H1 (cell line): ENCODE measurements at regions not wholly inside any gene's neighbourhood (a gene's known extent, or its start where the extent isn't known, plus 50 kb on each side); places are given as distances from the start of the nearest gene placed in this dataset.

ENCODE experiments used
- CTCF ChIA-PET: fragments of 300-600 bp; sonication (Branson Sonifier 250); formaldehyde crosslinking; loops from one replicate; lab custom pipeline; 2021; ENCODE audit not compliant: partially characterized antibody; lab: Charles Lee
- POLR2A ChIA-PET: fragments of 300-600 bp; sonication (Branson Sonifier 250); formaldehyde crosslinking; loops from one replicate; lab custom pipeline; 2021; ENCODE audit warnings: inconsistent platforms; ENCODE audit not compliant: partially characterized antibody; lab: Charles Lee
- DNase-seq, 2 experiments: peaks; one replicate each; pipeline versions ENCODE4 v3.0.0 to v3.0.0-alpha.2; 2010 to 2022; ENCODE audit warnings: low spot score in 2 of 2, low read depth in 1 of 2, mixed read lengths in 1 of 2
- FAIRE-seq: peaks from 2 replicates; lab custom pipeline; 2011; peaks lifted over from hg19 to GRCh38; lab: Jason Lieb, UNC
- H2AFZ ChIP-seq: 2 replicates; pipeline ENCODE4 v1.8.1; 2012; ENCODE audit warnings: low read length, inconsistent platforms
- H2AK5ac ChIP-seq: 2 replicates; pipeline ENCODE4 v1.6.1; 2013; ENCODE audit warnings: low read depth, low read length
- H2BK120ac ChIP-seq: replicated peaks from 2 replicates; pipeline ENCODE3; 2013; ENCODE audit warnings: low read depth, low read length, inconsistent platforms
- H2BK12ac ChIP-seq: 2 replicates; pipeline ENCODE4 v1.6.1; 2013; ENCODE audit warnings: low read depth, low read length
- H2BK15ac ChIP-seq: 2 replicates; pipeline ENCODE4 v1.6.1; 2013; ENCODE audit warnings: low read length
- H2BK20ac ChIP-seq: 2 replicates; pipeline ENCODE4 v1.6.1; 2013; ENCODE audit warnings: low read length
- H2BK5ac ChIP-seq: 2 replicates; pipeline ENCODE4 v1.6.1; 2013; ENCODE audit warnings: low read depth, low read length
- H3K14ac ChIP-seq: 2 replicates; pipeline ENCODE4 v1.6.1; 2013; ENCODE audit warnings: inconsistent platforms; ENCODE audit not compliant: insufficient read length
- H3K18ac ChIP-seq: 2 replicates; pipeline ENCODE4 v1.6.1; 2013; ENCODE audit warnings: low read length; ENCODE audit errors: extremely low read depth
- H3K23ac ChIP-seq: 2 replicates; pipeline ENCODE4 v1.6.1; 2013; ENCODE audit warnings: inconsistent platforms; ENCODE audit not compliant: insufficient read length
- H3K23me2 ChIP-seq: 2 replicates; pipeline ENCODE4 v1.6.1; 2013; ENCODE audit warnings: low read depth, low read length
- H3K27ac ChIP-seq: 2 replicates; pipeline ENCODE4 v1.6.1; 2011; ENCODE audit warnings: low read depth, low read length, inconsistent platforms
- H3K27me3 ChIP-seq, 4 experiments: replicated peaks in 1 of 4; 1 replicate in 1 of 4; 2 replicates in 3 of 4; pipeline versions ENCODE4 v1.6.1 to v1.8.1; 2011 to 2013; ENCODE audit warnings: low read length in 3 of 4, mild to moderate bottlenecking in 3 of 4, inconsistent platforms in 2 of 4, mixed read lengths in 2 of 4, moderate library complexity in 1 of 4; ENCODE audit not compliant: control insufficient read depth in 3 of 4, insufficient read depth in 3 of 4; ENCODE audit errors: extremely low read depth in 1 of 4
- H3K36me3 ChIP-seq, 4 experiments: 2 replicates each; pipeline versions ENCODE4 v1.6.1 to v1.8.1; 2011 to 2013; ENCODE audit warnings: mild to moderate bottlenecking in 4 of 4, low read length in 3 of 4, moderate library complexity in 2 of 4, control low read depth in 1 of 4, inconsistent platforms in 1 of 4; ENCODE audit not compliant: insufficient read depth in 4 of 4, control insufficient read depth in 2 of 4
- H3K4ac ChIP-seq: replicated peaks from 2 replicates; pipeline ENCODE3; 2013; ENCODE audit warnings: low read length, low read depth, mixed read lengths, inconsistent platforms; ENCODE audit not compliant: insufficient read length
- H3K4me1 ChIP-seq, 4 experiments: replicated peaks in 1 of 4; 1 replicate in 1 of 4; 2 replicates in 3 of 4; pipeline versions ENCODE4 v1.6.1 to v1.8.1; 2011 to 2013; ENCODE audit warnings: low read length in 3 of 4, inconsistent platforms in 2 of 4, mixed read lengths in 1 of 4; ENCODE audit not compliant: insufficient read depth in 4 of 4, control insufficient read depth in 3 of 4
- H3K4me2 ChIP-seq, 2 experiments: 2 replicates each; pipeline versions ENCODE4 v1.6.1 to v1.8.1; 2011 to 2013; ENCODE audit warnings: low read depth in 2 of 2, low read length in 2 of 2, control low read depth in 1 of 2, inconsistent platforms in 1 of 2, mild to moderate bottlenecking in 1 of 2; ENCODE audit not compliant: insufficient read depth in 1 of 2
- H3K4me3 ChIP-seq, 4 experiments: fragments of 200-600, 300-600 bp in 1 of 4; sonication (generic), shearing (Covaris generic), sonication (Bioruptor Twin) in 1 of 4; 2 replicates each; pipeline versions ENCODE4 v1.5.1 to v1.8.1; 2011 to 2016; ENCODE audit warnings: low read length in 4 of 4, low read depth in 3 of 4, control low read depth in 2 of 4, inconsistent platforms in 2 of 4, mild to moderate bottlenecking in 2 of 4, mixed read lengths in 1 of 4, moderate library complexity in 1 of 4; ENCODE audit not compliant: insufficient read depth in 2 of 4; ENCODE audit errors: extremely low read depth in 1 of 4
- H3K56ac ChIP-seq: replicated peaks from 2 replicates; pipeline ENCODE3; 2013; ENCODE audit warnings: low read depth, mild to moderate bottlenecking, mixed read lengths, low read length, inconsistent platforms; ENCODE audit not compliant: insufficient read length
- H3K79me1 ChIP-seq: 2 replicates; pipeline ENCODE4 v1.6.1; 2013; ENCODE audit warnings: low read depth, low read length, control low read depth
- H3K79me2 ChIP-seq, 2 experiments: 2 replicates each; pipeline versions ENCODE4 v1.6.1 to v1.8.1; 2012 to 2013; ENCODE audit warnings: low read length in 2 of 2, mild to moderate bottlenecking in 2 of 2, inconsistent platforms in 1 of 2; ENCODE audit not compliant: insufficient read depth in 2 of 2, control insufficient read depth in 1 of 2
- H3K9ac ChIP-seq, 4 experiments: replicated peaks in 1 of 4; 1 replicate in 1 of 4; 2 replicates in 3 of 4; pipeline versions ENCODE4 v1.6.1 to v1.8.1; 2011 to 2013; ENCODE audit warnings: low read depth in 3 of 4, low read length in 3 of 4, control low read depth in 2 of 4, mild to moderate bottlenecking in 2 of 4, moderate library complexity in 2 of 4, inconsistent platforms in 1 of 4; ENCODE audit errors: extremely low read depth in 1 of 4
- H3K9me3 ChIP-seq, 2 experiments: 2 replicates each; pipeline versions ENCODE4 v1.6.1 to v1.8.1; 2012 to 2013; ENCODE audit warnings: mild to moderate bottlenecking in 2 of 2, moderate library complexity in 2 of 2, control low read depth in 1 of 2, inconsistent platforms in 1 of 2, low read depth in 1 of 2, low read length in 1 of 2, mixed read lengths in 1 of 2; ENCODE audit not compliant: insufficient read depth in 2 of 2
- H4K20me1 ChIP-seq, 2 experiments: replicated peaks in 1 of 2; 2 replicates each; pipeline versions ENCODE3 to v1.8.1; 2011 to 2013; ENCODE audit warnings: inconsistent platforms in 2 of 2, low read length in 2 of 2, mild to moderate bottlenecking in 1 of 2; ENCODE audit not compliant: insufficient read depth in 2 of 2, control insufficient read depth in 1 of 2
- H4K5ac ChIP-seq: 2 replicates; pipeline ENCODE4 v1.6.1; 2013; ENCODE audit warnings: low read length, low read depth, mixed read lengths, inconsistent platforms; ENCODE audit not compliant: insufficient read length
- H4K8ac ChIP-seq: 2 replicates; pipeline ENCODE4 v1.8.0; 2013; ENCODE audit warnings: mild to moderate bottlenecking, moderate library complexity, low read length, inconsistent platforms; ENCODE audit not compliant: insufficient read depth; ENCODE audit errors: extremely low read depth
- H4K91ac ChIP-seq: replicated peaks from 2 replicates; pipeline ENCODE3; 2013; ENCODE audit warnings: low read length, mixed read lengths, inconsistent platforms; ENCODE audit not compliant: insufficient read length
- ASH2L ChIP-seq: fragments of 200-600, 300-600 bp; sonication (generic); IDR thresholded peaks from one replicate; pipeline ENCODE4 v1.7.1; 2017; ENCODE audit warnings: low read length
- CEBPB ChIP-seq: IDR thresholded peaks from 2 replicates; pipeline ENCODE4 v1.6.1; 2012; ENCODE audit warnings: low read depth, low read length
- CHD1 ChIP-seq: IDR thresholded peaks from 2 replicates; pipeline ENCODE4 v1.6.1; 2012; ENCODE audit warnings: low read depth, low read length, improper control_type of control experiment
- CHD2 ChIP-seq: IDR thresholded peaks from 2 replicates; pipeline ENCODE4 v1.6.1; 2012; ENCODE audit warnings: low read length, improper control_type of control experiment
- FOSL1 ChIP-seq: IDR thresholded peaks from 2 replicates; pipeline ENCODE4 v1.6.1; 2011; ENCODE audit warnings: mild to moderate bottlenecking, low read depth, low read length, moderate library complexity; ENCODE audit not compliant: insufficient read depth
- JUND ChIP-seq: IDR thresholded peaks from 2 replicates; pipeline ENCODE4 v1.6.1; 2011; ENCODE audit warnings: mild to moderate bottlenecking, improper control_type of control experiment, low read length
- KDM4A ChIP-seq: IDR thresholded peaks from one replicate; pipeline ENCODE4 v1.7.1; 2012; ENCODE audit warnings: low read depth, mild to moderate bottlenecking, moderate library complexity, low read length, inconsistent platforms; ENCODE audit not compliant: severe bottlenecking
- KDM5A ChIP-seq: fragments of 200-600 bp; IDR thresholded peaks from 2 replicates; pipeline ENCODE4 v1.7.1; 2012; ENCODE audit warnings: mild to moderate bottlenecking, low read length, inconsistent platforms, mixed read lengths
- MAFK ChIP-seq: IDR thresholded peaks from 2 replicates; pipeline ENCODE4 v1.6.1; 2012; ENCODE audit warnings: low read depth, mild to moderate bottlenecking, improper control_type of control experiment, low read length
- MAX ChIP-seq: IDR thresholded peaks from 2 replicates; pipeline ENCODE4 v1.6.1; 2012; ENCODE audit warnings: inconsistent platforms
- NRF1 ChIP-seq: IDR thresholded peaks from 2 replicates; pipeline ENCODE4 v1.6.1; 2011; ENCODE audit warnings: mild to moderate bottlenecking, low read depth, low read length, improper control_type of control experiment
- POLR2AphosphoS5 ChIP-seq: IDR thresholded peaks from 2 replicates; pipeline ENCODE4 v1.6.1; 2011; ENCODE audit warnings: low read depth, low read length
- RFX5 ChIP-seq: IDR thresholded peaks from 2 replicates; pipeline ENCODE4 v1.6.1; 2011; ENCODE audit warnings: low read depth, low read length, improper control_type of control experiment, borderline replicate concordance
- SIN3A ChIP-seq, 2 experiments: IDR thresholded peaks in 1 of 2; conservative IDR thresholded peaks in 1 of 2; 2 replicates each; pipeline ENCODE4 v1.6.1; 2011 to 2012; ENCODE audit warnings: low read length in 2 of 2, improper control_type of control experiment in 1 of 2, low read depth in 1 of 2, mild to moderate bottlenecking in 1 of 2
- SIRT6 ChIP-seq: IDR thresholded peaks from one replicate; pipeline ENCODE4 v1.7.1; 2012; ENCODE audit warnings: low read length, inconsistent platforms
- SRF ChIP-seq: IDR thresholded peaks from 2 replicates; pipeline ENCODE4 v1.6.1; 2011; ENCODE audit warnings: mild to moderate bottlenecking, low read depth, low read length, moderate library complexity
- TEAD4 ChIP-seq: IDR thresholded peaks from 2 replicates; pipeline ENCODE4 v1.6.1; 2012; ENCODE audit warnings: low read depth, low read length, inconsistent platforms, mixed read lengths
- WGBS, 2 experiments: shearing (Covaris generic) in 1 of 2; methylation state at CpG; one replicate each; pipeline versions ENCODE4 v1.1.6 to v1.1.7; 2013 to 2015; ENCODE audit warnings: low lambda C conversion rate in 2 of 2, mixed read lengths in 2 of 2, inconsistent platforms in 1 of 2, low coverage in 1 of 2, missing lambda C conversion rate in 1 of 2; ENCODE audit not compliant: insufficient replicate concordance in 2 of 2, insufficient coverage in 1 of 2, insufficient read length in 1 of 2; ENCODE audit errors: extremely low coverage in 1 of 2, missing lambda C conversion rate in 1 of 2; 5-methylcytosine and 5-hydroxymethylcytosine counted together

- no peak overlapping the region for H2AK5ac ChIP-seq
- H3K79me2 ChIP-seq, result no peaks in the 10 kb centered on the region
- no peaks in the 10 kb centered on the region for H3K9me3 ChIP-seq
- no peak overlapping the region for H2BK15ac ChIP-seq
- H2BK20ac ChIP-seq, result no peak overlapping the region
- no peak overlapping the region for H3K14ac ChIP-seq
- no peak overlapping the region for H3K56ac ChIP-seq
- H3K36me3 ChIP-seq, result no peaks in the 10 kb centered on the region
- no peaks in the 10 kb centered on the region for H4K20me1 ChIP-seq
- no peak overlapping the region for H3K4me2 ChIP-seq
- no peaks in the 10 kb centered on the region for H3K79me1 ChIP-seq
- 92% methylated on average over 4 of the region's 4 CpGs; no CpG with 5 or more reads in 1 of the 2 experiments for whole genome bisulfite sequencing, 2 experiments
- no peak overlapping the region for H4K91ac ChIP-seq
- no peak overlapping the region for H3K4ac ChIP-seq
- no peak overlapping the region for H4K5ac ChIP-seq
- 0 out of 2 replicates have a peak overlapping the region, but pooled peaks have one; percentile 70 for H2AFZ ChIP-seq
- no peak overlapping the region for H2BK5ac ChIP-seq
- DNase-seq (no peak), FAIRE-seq (no peak)
- H2BK120ac ChIP-seq, result no peak overlapping the region
- H3K27ac ChIP-seq, result no peak overlapping the region
- H3K9ac ChIP-seq, result no peak overlapping the region
- no peaks in the 10 kb centered on the region for H3K23me2 ChIP-seq
- no peak overlapping the region for H3K18ac ChIP-seq
- ChIA-PET CTCF (interaction anchor here (0.7 to 0.8 kb wide), 2 partner anchors 44 to 505 kb away, joined by 3 read pairs; no protein-coding TSS in a partner anchor), POLR2A (no interaction called here)
- no peak overlapping the region for H4K8ac ChIP-seq
- no peak overlapping the region for H3K23ac ChIP-seq
- H3K4me1 ChIP-seq, result no peaks in the 10 kb centered on the region
- no peak overlapping the region for H3K4me3 ChIP-seq
- no peaks in the 10 kb centered on the region; a peak in 1 of 7 replicates for H3K27me3 ChIP-seq
- H2BK12ac ChIP-seq, result no peak overlapping the region
- TF ChIP-seq CEBPB (no peak), KDM5A (no peak), RFX5 (no peak), CHD1 (no peak), NRF1 (no peak), CHD2 (no peak), MAFK (no peak), JUND (no peak), KDM4A (no peak), SIRT6 (no peak), MAX (no peak), TEAD4 (no peak), ASH2L (no peak), POLR2AphosphoS5 (no peak), SIN3A (conservative IDR thresholded peaks at IDR 0.05 in 1 of 2, IDR thresholded peaks at IDR 0.05 in 1 of 2; ENCODE audit: low read depth in 1 of 2, low read length in 2 of 2) (no peak), SRF (no peak), FOSL1 (no peak)
Observed at GRCh38 chr1:42004322-42004721, 85.6 kb upstream of the HIVEP3 start.
